ENCODE measurements at regions not wholly inside any gene's neighbourhood (a gene's known extent, or its start where the extent isn't known, plus 50 kb on each side); places are given as distances from the start of the nearest gene placed in this dataset.

DNA sequence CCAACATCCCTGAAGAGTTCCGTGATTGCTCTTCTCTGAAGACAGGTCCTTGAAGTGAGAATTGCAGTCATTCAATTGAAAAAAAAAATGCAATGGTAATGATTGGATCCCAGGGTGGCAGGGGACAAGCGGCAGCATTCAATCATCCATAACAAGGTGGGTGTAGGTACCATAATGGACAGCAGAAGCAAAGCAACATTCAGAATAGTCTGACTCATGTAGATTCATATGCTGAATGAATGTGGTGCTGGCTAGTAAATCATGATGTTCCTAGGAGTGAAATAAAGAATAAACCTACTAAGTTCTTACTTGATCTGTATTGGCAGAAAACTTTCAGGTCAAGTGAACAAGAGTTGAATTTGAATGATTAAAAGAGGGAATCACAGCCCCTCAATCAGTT, 319.6 kb downstream of the GPATCH2 start:
- DNase-seq = no peak

- no peak for DNase-seq
Observed at GRCh38 chr1:217281332-217281731, 349.6 kb downstream of the GPATCH2 start.

GRCh38 chr1:217275655-217276398, 355.1 kb downstream of the GPATCH2 start:
- no peak for DNase-seq

- DNase-seq = no peak
Observed at GRCh38 chr1:217274927-217275654, 355.8 kb downstream of the GPATCH2 start.

DNA sequence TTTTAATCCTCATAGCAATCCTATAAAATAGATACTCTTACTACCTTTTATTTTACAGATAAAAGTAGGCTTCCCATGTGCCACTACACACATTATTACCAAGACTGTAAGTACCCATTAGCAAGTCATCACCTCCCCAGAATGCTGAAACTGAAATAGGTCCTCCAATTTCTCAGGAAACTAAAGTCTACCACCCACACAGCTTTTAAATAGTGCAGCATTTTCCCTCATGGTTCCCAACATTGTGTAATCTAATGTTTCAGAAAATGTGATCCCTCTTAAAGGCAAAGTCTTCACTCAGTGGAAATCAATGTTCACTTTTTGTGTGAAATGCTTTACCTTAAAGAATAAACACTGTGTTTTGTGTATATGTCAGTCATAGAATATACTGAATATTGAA, 356.5 kb downstream of the GPATCH2 start:
- DNase-seq = no peak

DNA sequence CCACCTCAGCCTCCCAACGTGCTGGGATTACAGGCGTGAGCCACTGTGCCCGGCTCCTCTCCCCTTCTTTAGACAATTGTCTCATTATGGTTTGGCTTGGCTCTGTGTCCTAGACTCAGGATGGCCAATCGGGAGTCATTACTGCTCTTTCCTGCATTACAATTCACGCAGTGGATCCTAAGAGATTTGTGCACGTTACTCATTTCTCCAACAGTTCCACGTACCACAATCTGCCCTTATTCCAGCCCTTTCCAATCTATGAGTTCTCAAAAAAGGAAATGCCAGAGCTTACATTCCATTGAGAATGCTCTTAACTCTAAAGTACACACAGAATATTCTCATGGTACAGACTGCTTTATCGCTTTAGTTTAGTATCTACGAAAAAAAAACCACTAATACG, 357.0 kb downstream of the GPATCH2 start:
- no peak for DNase-seq

- DNase-seq = no peak
Observed at GRCh38 chr1:217272385-217272784, 358.5 kb downstream of the GPATCH2 start.

DNA sequence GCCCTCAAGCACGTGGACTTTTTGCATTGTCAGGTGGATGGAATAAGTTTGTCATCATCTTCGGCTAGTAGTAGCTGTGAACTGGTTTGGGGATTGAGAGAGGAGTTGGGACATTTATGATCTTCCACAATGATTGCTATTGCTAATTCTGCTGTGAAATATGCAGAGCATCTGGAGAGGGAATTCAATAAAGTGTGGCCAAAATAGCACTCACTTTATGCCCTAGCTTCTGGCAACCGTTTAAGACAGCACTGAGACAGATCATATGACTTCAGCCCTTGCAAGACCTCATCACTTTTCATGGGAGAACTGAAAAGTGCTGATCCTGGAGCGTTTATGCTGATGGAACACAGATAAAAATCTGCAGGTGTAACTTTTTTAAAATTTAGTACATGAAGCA, 360.8 kb downstream of the GPATCH2 start:
- no peak for DNase-seq

- no peak for DNase-seq
Observed at GRCh38 chr1:217268058-217268457, 362.8 kb downstream of the GPATCH2 start.

DNA sequence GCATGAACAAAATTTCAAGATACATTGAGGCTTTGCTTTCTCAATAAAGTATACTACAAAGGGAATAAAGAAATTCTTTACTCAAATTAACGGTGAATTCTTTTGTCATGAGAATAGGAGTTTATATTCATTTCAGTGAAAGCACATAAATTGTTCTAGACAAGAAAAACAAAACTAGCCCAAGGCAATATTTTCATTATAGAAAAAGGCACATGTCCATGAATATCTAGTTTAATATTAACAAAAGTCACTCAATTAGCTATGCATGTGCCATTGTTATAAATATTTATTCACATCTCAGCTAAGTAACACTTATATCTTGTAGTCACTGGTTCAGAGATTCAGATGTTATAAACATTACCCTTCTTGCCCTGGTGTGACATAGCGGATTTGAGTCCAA, 369.3 kb downstream of the GPATCH2 start:
- no peak for DNase-seq

GRCh38 chr1:217260676-217261075, 370.2 kb downstream of the GPATCH2 start:
- no peak for DNase-seq

- DNase-seq = no peak
Observed at GRCh38 chr1:217253985-217254384, 376.9 kb downstream of the GPATCH2 start.

GRCh38 chr1:217253351-217253750, 377.5 kb downstream of the GPATCH2 start:
- DNase-seq = no peak

- DNase-seq = no peak
Observed at GRCh38 chr1:217251121-217251520, 379.8 kb downstream of the GPATCH2 start.

DNA sequence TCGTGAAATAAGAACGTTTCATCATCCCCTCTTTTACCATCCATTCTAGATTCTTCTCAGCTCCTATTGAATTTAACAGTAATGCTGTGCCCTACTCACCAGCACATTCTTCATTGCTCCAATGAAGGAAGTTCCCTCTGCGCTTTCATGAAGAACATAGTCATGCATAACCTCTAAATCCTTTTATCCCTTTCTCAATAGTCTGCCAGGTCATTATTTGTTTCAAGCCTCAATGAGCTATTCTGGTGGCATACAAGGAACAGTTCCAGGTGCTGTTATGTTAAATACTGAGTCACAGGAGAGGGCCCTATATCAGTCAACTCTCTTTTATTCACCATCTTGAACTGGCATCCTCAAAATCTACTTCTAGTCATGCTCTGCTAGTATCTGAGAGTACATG, 381.0 kb downstream of the GPATCH2 start:
- no peak for DNase-seq

GRCh38 chr1:217244971-217245370, 385.9 kb downstream of the GPATCH2 start:
- DNase-seq = no peak

DNA sequence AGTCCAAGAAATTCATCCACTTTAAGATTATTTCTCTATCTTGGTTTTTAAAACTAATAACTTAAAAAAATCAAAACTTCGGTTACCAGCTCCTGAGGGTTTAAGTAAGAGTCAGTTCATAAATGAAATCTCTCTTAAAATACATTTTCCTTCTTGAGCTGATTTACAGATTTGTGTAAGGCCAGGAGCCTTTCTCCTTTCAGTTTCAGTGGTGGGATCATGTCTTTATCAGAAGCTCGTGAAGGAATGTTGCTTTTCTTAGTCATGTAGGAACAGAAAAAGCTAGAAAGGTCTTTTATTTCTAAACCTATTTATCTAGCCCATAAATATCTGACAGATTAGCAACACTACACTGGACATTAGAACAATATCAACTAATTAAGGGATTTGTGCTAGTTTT, 390.2 kb downstream of the GPATCH2 start:
- no peak for DNase-seq

DNA sequence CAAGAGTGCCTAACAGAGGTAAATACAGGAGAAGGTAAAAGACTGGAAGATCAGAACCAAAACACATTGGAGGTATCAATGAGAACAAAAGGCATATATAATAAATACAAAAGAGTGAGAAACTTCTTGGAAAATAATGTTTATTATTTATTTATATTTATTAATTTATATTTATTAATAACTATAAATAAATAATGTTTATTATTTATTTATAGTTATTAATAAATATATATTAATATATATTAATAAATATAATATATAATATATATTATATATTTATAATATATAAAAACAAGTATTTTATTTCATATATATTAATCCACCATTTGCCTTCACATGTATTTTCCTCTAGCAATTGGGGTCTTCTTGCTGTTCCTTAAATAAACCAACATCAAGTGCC, 391.9 kb downstream of the GPATCH2 start:
- no peak for DNase-seq

- no peak for DNase-seq
Observed at GRCh38 chr1:217230412-217230811, 400.5 kb downstream of the GPATCH2 start.

DNA sequence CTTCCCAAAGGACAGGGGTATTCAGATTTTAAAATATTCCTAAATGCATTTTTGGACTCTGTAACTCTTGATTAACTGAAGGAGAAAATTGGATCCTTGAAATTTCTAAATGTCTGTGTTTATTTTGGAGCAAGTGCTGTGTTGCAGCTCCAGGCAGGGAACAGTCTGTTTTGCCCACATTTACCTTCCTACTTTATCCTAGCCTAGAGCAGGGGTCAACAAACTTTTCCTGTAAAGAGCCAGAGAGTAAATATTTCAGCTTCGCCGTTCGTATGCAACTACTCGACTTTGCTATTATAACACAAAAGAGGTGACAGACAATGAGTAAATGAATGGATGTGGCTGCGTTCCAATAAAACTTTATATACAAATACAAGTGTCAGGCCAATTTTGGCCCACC, 402.2 kb downstream of the GPATCH2 start:
- no peak for DNase-seq

DNA sequence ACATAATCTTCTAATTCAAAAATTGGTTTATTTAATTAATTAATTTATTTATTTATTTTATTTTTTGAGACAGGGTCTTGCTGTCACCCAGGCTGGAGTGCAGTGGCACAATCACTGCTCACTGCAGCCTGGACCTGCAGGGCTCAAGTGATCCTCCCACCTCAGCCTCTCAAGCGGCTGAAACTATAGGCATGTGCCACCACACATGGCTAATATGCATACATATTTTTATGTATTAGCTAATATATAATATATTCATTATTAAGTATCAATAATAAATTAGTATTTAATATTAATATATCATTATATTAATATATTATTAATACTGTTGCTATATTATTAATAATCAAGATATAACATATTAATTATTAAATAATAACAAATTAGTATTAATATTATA, 406.7 kb downstream of the GPATCH2 start:
- DNase-seq = no peak

DNA sequence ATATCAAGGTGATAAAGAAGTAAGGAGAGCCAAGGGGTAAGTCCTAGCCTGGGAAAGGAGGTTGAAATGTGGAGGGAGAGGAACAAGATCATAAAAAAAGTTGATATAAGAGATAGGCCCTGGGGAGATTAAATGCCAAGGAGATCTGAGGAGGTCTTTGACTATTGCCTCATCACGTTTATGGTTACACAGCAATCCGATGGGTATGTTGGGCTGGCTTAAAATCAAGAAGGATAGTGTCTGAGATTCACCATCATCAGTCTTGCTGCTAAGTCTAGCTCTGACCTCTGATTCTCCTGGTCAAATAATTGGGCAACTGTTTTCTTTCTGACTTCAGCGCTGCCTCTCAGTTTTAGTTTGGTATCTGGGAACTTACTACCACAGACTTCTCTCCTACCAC, 416.3 kb downstream of the GPATCH2 start:
- no peak for DNase-seq

DNA sequence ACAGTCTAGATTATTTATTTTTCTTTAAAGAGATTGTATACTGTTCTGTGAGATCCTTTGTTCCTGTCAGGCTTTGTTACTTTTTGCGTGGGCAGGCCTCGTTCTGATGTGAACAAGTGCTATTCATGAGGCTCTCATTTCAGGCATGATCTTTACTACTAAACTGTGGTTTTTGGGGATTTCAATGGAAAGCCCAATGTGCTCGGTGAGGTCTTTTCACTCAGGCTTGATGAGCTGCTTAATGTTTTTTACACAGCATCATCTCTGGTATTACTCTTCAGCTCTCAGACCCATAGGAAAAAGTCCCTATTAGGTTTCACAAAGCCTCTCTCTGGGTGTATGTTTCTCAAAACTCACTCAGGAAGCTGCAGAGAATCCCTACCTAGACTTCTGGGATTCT, 419.4 kb downstream of the GPATCH2 start:
- no peak for DNase-seq

DNA sequence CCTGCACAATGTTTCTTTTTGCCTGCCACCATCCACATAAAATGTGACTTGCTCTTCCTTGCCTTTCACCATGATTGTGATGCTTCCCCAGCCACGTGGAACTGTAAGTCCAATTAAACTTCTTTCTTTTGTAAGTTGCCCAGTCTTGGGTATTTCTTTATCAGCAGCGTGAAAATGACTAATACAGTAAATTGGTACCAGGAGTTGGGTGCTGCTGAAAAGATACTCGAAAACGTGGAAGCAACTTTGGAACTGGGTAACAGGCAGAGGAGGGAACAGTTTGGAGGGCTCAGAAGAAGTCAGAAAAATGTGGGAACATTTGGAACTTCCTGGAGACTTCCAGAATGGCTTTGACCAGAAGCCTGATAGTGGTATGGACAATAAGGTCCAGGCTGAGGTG, 425.3 kb downstream of the GPATCH2 start:
- no peak for DNase-seq

GRCh38 chr1:217196616-217197015, 434.3 kb downstream of the GPATCH2 start:
- DNase-seq = no peak
